ENCODE measurements at regions not wholly inside any gene's neighbourhood (a gene's known extent, or its start where the extent isn't known, plus 50 kb on each side); places are given as distances from the start of the nearest gene placed in this dataset.
"Not testable (repeated sequence)": the region's sequence is repeated elsewhere in the genome, so short reads cannot be mapped to it uniquely, and the experiment has no call there.

- POLR2A ChIA-PET; H3K27ac ChIP-seq (ENCODE audit: insufficient read depth in 1 of 2, low read depth in 1 of 2, low read length in 2 of 2, poor library complexity in 1 of 2, severe bottlenecking in 2 of 2): not testable (repeated sequence)
Observed at GRCh38 chr9:94403571-94403970, 75.1 kb upstream of the NUTM2F start.

GRCh38 chr9:94413665-94414064 lies 85.2 kb upstream of the NUTM2F start:
- peak; percentile 20 to 74 (median 45) for DNase-seq
- H3K4me3 ChIP-seq (ENCODE audit: control insufficient read depth in 1 of 7, extremely low read depth in 1 of 7, insufficient read depth in 4 of 7, low read depth in 2 of 7, low read length in 6 of 7); H3K4me1 ChIP-seq (ENCODE audit: control extremely low read depth in 1 of 4, control insufficient read depth in 4 of 4, insufficient read depth in 4 of 4, low read length in 3 of 4); POLR2A ChIA-PET; H3K9me3 ChIP-seq (ENCODE audit: control extremely low read depth in 1 of 5, control insufficient read depth in 4 of 5, insufficient read depth in 2 of 5, low read depth in 1 of 5, low read length in 4 of 5); H3K36me3 ChIP-seq (ENCODE audit: control insufficient read depth in 4 of 4, insufficient read depth in 4 of 4, low read length in 3 of 4); CTCF ChIA-PET; H3K27ac ChIP-seq (ENCODE audit: insufficient read depth in 1 of 2, low read depth in 1 of 2, low read length in 2 of 2, poor library complexity in 1 of 2, severe bottlenecking in 2 of 2); H3K27me3 ChIP-seq (replicated peaks in 2 of 5; ENCODE audit: control insufficient read depth in 4 of 5, insufficient read depth in 5 of 5, low read length in 4 of 5): not testable (repeated sequence)
- no CpG with 5 or more reads among the region's 2 CpGs for WGBS (ENCODE audit: insufficient coverage)

More at GRCh38 chr9:94403571-94403970, 75.1 kb upstream of the NUTM2F start:
- H3K36me3 ChIP-seq (ENCODE audit: control insufficient read depth in 4 of 4, insufficient read depth in 4 of 4, low read length in 3 of 4); H3K9me3 ChIP-seq (ENCODE audit: control extremely low read depth in 1 of 5, control insufficient read depth in 4 of 5, insufficient read depth in 2 of 5, low read depth in 1 of 5, low read length in 4 of 5); DNase-seq; H3K4me3 ChIP-seq (ENCODE audit: control insufficient read depth in 1 of 7, extremely low read depth in 1 of 7, insufficient read depth in 4 of 7, low read depth in 2 of 7, low read length in 6 of 7); CTCF ChIA-PET; H3K27me3 ChIP-seq (replicated peaks in 2 of 5; ENCODE audit: control insufficient read depth in 4 of 5, insufficient read depth in 5 of 5, low read length in 4 of 5); H3K4me1 ChIP-seq (ENCODE audit: control extremely low read depth in 1 of 4, control insufficient read depth in 4 of 4, insufficient read depth in 4 of 4, low read length in 3 of 4): not testable (repeated sequence)
- 90% methylated on average over 2 of the region's 3 CpGs for WGBS (ENCODE audit: insufficient coverage)

GRCh38 chr9:94415111-94415510 lies 86.7 kb upstream of the NUTM2F start:
- H3K4me1 ChIP-seq (ENCODE audit: control extremely low read depth in 1 of 4, control insufficient read depth in 4 of 4, insufficient read depth in 4 of 4, low read length in 3 of 4); H3K9me3 ChIP-seq (ENCODE audit: control extremely low read depth in 1 of 5, control insufficient read depth in 4 of 5, insufficient read depth in 2 of 5, low read depth in 1 of 5, low read length in 4 of 5); H3K36me3 ChIP-seq (ENCODE audit: control insufficient read depth in 4 of 4, insufficient read depth in 4 of 4, low read length in 3 of 4); CTCF ChIA-PET; POLR2A ChIA-PET; H3K27ac ChIP-seq (ENCODE audit: insufficient read depth in 1 of 2, low read depth in 1 of 2, low read length in 2 of 2, poor library complexity in 1 of 2, severe bottlenecking in 2 of 2); H3K4me3 ChIP-seq (ENCODE audit: control insufficient read depth in 1 of 7, extremely low read depth in 1 of 7, insufficient read depth in 4 of 7, low read depth in 2 of 7, low read length in 6 of 7); H3K27me3 ChIP-seq (replicated peaks in 2 of 5; ENCODE audit: control insufficient read depth in 4 of 5, insufficient read depth in 5 of 5, low read length in 4 of 5): not testable (repeated sequence)
- peak in 1 of 3 donors; percentile 8 for DNase-seq
- WGBS (ENCODE audit: insufficient coverage) = no CpG with 5 or more reads among the region's 5 CpGs

- POLR2A ChIA-PET, CTCF ChIA-PET: not testable (repeated sequence)
- peak in 1 of 3 donors; percentile 20 for DNase-seq
Observed at GRCh38 chr9:94420098-94420497, 91.7 kb upstream of the NUTM2F start.

GRCh38 chr9:94421951-94422350 lies 93.5 kb upstream of the NUTM2F start:
- H3K27me3 ChIP-seq (replicated peaks in 2 of 5; ENCODE audit: control insufficient read depth in 4 of 5, insufficient read depth in 5 of 5, low read length in 4 of 5); POLR2A ChIA-PET; CTCF ChIA-PET; H3K9me3 ChIP-seq (ENCODE audit: control extremely low read depth in 1 of 5, control insufficient read depth in 4 of 5, insufficient read depth in 2 of 5, low read depth in 1 of 5, low read length in 4 of 5); H3K4me3 ChIP-seq (ENCODE audit: control insufficient read depth in 1 of 7, extremely low read depth in 1 of 7, insufficient read depth in 4 of 7, low read depth in 2 of 7, low read length in 6 of 7); H3K4me1 ChIP-seq (ENCODE audit: control extremely low read depth in 1 of 4, control insufficient read depth in 4 of 4, insufficient read depth in 4 of 4, low read length in 3 of 4); H3K27ac ChIP-seq (ENCODE audit: insufficient read depth in 1 of 2, low read depth in 1 of 2, low read length in 2 of 2, poor library complexity in 1 of 2, severe bottlenecking in 2 of 2); DNase-seq; H3K36me3 ChIP-seq (ENCODE audit: control insufficient read depth in 4 of 4, insufficient read depth in 4 of 4, low read length in 3 of 4): not testable (repeated sequence)
- WGBS (ENCODE audit: insufficient coverage) = no CpG with 5 or more reads among the region's 9 CpGs

More at GRCh38 chr9:94420098-94420497, 91.7 kb upstream of the NUTM2F start:
- not testable (repeated sequence) for H3K4me1 ChIP-seq (ENCODE audit: control extremely low read depth in 1 of 4, control insufficient read depth in 4 of 4, insufficient read depth in 4 of 4, low read length in 3 of 4); H3K27ac ChIP-seq (ENCODE audit: insufficient read depth in 1 of 2, low read depth in 1 of 2, low read length in 2 of 2, poor library complexity in 1 of 2, severe bottlenecking in 2 of 2); H3K9me3 ChIP-seq (ENCODE audit: control extremely low read depth in 1 of 5, control insufficient read depth in 4 of 5, insufficient read depth in 2 of 5, low read depth in 1 of 5, low read length in 4 of 5); H3K27me3 ChIP-seq (replicated peaks in 2 of 5; ENCODE audit: control insufficient read depth in 4 of 5, insufficient read depth in 5 of 5, low read length in 4 of 5); H3K4me3 ChIP-seq (ENCODE audit: control insufficient read depth in 1 of 7, extremely low read depth in 1 of 7, insufficient read depth in 4 of 7, low read depth in 2 of 7, low read length in 6 of 7); H3K36me3 ChIP-seq (ENCODE audit: control insufficient read depth in 4 of 4, insufficient read depth in 4 of 4, low read length in 3 of 4)
- 100% methylated on average over 1 of the region's 5 CpGs for WGBS (ENCODE audit: insufficient coverage)

GRCh38 chr9:94425312-94425711 lies 96.9 kb upstream of the NUTM2F start:
- no CpG with 5 or more reads among the region's 4 CpGs for WGBS (ENCODE audit: insufficient coverage)
- H3K36me3 ChIP-seq (ENCODE audit: control insufficient read depth in 4 of 4, insufficient read depth in 4 of 4, low read length in 3 of 4); H3K27ac ChIP-seq (ENCODE audit: insufficient read depth in 1 of 2, low read depth in 1 of 2, low read length in 2 of 2, poor library complexity in 1 of 2, severe bottlenecking in 2 of 2); DNase-seq; H3K4me1 ChIP-seq (ENCODE audit: control extremely low read depth in 1 of 4, control insufficient read depth in 4 of 4, insufficient read depth in 4 of 4, low read length in 3 of 4); H3K27me3 ChIP-seq (replicated peaks in 2 of 5; ENCODE audit: control insufficient read depth in 4 of 5, insufficient read depth in 5 of 5, low read length in 4 of 5); POLR2A ChIA-PET; H3K9me3 ChIP-seq (ENCODE audit: control extremely low read depth in 1 of 5, control insufficient read depth in 4 of 5, insufficient read depth in 2 of 5, low read depth in 1 of 5, low read length in 4 of 5); H3K4me3 ChIP-seq (ENCODE audit: control insufficient read depth in 1 of 7, extremely low read depth in 1 of 7, insufficient read depth in 4 of 7, low read depth in 2 of 7, low read length in 6 of 7); CTCF ChIA-PET: not testable (repeated sequence)

GRCh38 chr9:94437128-94437527 lies 108.7 kb upstream of the NUTM2F start:
- H3K4me1 ChIP-seq (ENCODE audit: control extremely low read depth in 1 of 4, control insufficient read depth in 4 of 4, insufficient read depth in 4 of 4, low read length in 3 of 4); H3K27me3 ChIP-seq (replicated peaks in 2 of 5; ENCODE audit: control insufficient read depth in 4 of 5, insufficient read depth in 5 of 5, low read length in 4 of 5); POLR2A ChIA-PET; H3K27ac ChIP-seq (ENCODE audit: insufficient read depth in 1 of 2, low read depth in 1 of 2, low read length in 2 of 2, poor library complexity in 1 of 2, severe bottlenecking in 2 of 2); H3K9me3 ChIP-seq (ENCODE audit: control extremely low read depth in 1 of 5, control insufficient read depth in 4 of 5, insufficient read depth in 2 of 5, low read depth in 1 of 5, low read length in 4 of 5); H3K4me3 ChIP-seq (ENCODE audit: control insufficient read depth in 1 of 7, extremely low read depth in 1 of 7, insufficient read depth in 4 of 7, low read depth in 2 of 7, low read length in 6 of 7); DNase-seq; CTCF ChIA-PET: not testable (repeated sequence)
- H3K36me3 ChIP-seq (ENCODE audit: control insufficient read depth in 4 of 4, insufficient read depth in 4 of 4, low read length in 3 of 4) = peaks cover under 1 to 14% (median 7%) of the 10 kb centered on the region in 4 experiments
- WGBS (ENCODE audit: insufficient coverage) = no CpG with 5 or more reads among the region's 2 CpGs
